H1 (cell line): ENCODE measurements at regions not wholly inside any gene's neighbourhood (a gene's known extent, or its start where the extent isn't known, plus 50 kb on each side); places are given as distances from the start of the nearest gene placed in this dataset.

Experiments used
- CTCF ChIA-PET: fragments of 300-600 bp; sonication (Branson Sonifier 250); formaldehyde crosslinking; loops from one replicate; lab custom pipeline; 2021; ENCODE audit not compliant: partially characterized antibody; lab: Charles Lee
- POLR2A ChIA-PET: fragments of 300-600 bp; sonication (Branson Sonifier 250); formaldehyde crosslinking; loops from one replicate; lab custom pipeline; 2021; ENCODE audit warnings: inconsistent platforms; ENCODE audit not compliant: partially characterized antibody; lab: Charles Lee
- DNase-seq, 2 experiments: peaks; one replicate each; pipeline versions ENCODE4 v3.0.0 to v3.0.0-alpha.2; 2010 to 2022; ENCODE audit warnings: low spot score in 2 of 2, low read depth in 1 of 2, mixed read lengths in 1 of 2
- FAIRE-seq: peaks from 2 replicates; lab custom pipeline; 2011; peaks lifted over from hg19 to GRCh38; lab: Jason Lieb, UNC
- H2AFZ ChIP-seq: 2 replicates; pipeline ENCODE4 v1.8.1; 2012; ENCODE audit warnings: low read length, inconsistent platforms
- H2AK5ac ChIP-seq: 2 replicates; pipeline ENCODE4 v1.6.1; 2013; ENCODE audit warnings: low read depth, low read length
- H2BK120ac ChIP-seq: replicated peaks from 2 replicates; pipeline ENCODE3; 2013; ENCODE audit warnings: low read depth, low read length, inconsistent platforms
- H2BK12ac ChIP-seq: 2 replicates; pipeline ENCODE4 v1.6.1; 2013; ENCODE audit warnings: low read depth, low read length
- H2BK15ac ChIP-seq: 2 replicates; pipeline ENCODE4 v1.6.1; 2013; ENCODE audit warnings: low read length
- H2BK20ac ChIP-seq: 2 replicates; pipeline ENCODE4 v1.6.1; 2013; ENCODE audit warnings: low read length
- H2BK5ac ChIP-seq: 2 replicates; pipeline ENCODE4 v1.6.1; 2013; ENCODE audit warnings: low read depth, low read length
- H3K14ac ChIP-seq: 2 replicates; pipeline ENCODE4 v1.6.1; 2013; ENCODE audit warnings: inconsistent platforms; ENCODE audit not compliant: insufficient read length
- H3K18ac ChIP-seq: 2 replicates; pipeline ENCODE4 v1.6.1; 2013; ENCODE audit warnings: low read length; ENCODE audit errors: extremely low read depth
- H3K23ac ChIP-seq: 2 replicates; pipeline ENCODE4 v1.6.1; 2013; ENCODE audit warnings: inconsistent platforms; ENCODE audit not compliant: insufficient read length
- H3K23me2 ChIP-seq: 2 replicates; pipeline ENCODE4 v1.6.1; 2013; ENCODE audit warnings: low read depth, low read length
- H3K27ac ChIP-seq: 2 replicates; pipeline ENCODE4 v1.6.1; 2011; ENCODE audit warnings: low read depth, low read length, inconsistent platforms
- H3K27me3 ChIP-seq, 4 experiments: replicated peaks in 1 of 4; 1 replicate in 1 of 4; 2 replicates in 3 of 4; pipeline versions ENCODE4 v1.6.1 to v1.8.1; 2011 to 2013; ENCODE audit warnings: low read length in 3 of 4, mild to moderate bottlenecking in 3 of 4, inconsistent platforms in 2 of 4, mixed read lengths in 2 of 4, moderate library complexity in 1 of 4; ENCODE audit not compliant: control insufficient read depth in 3 of 4, insufficient read depth in 3 of 4; ENCODE audit errors: extremely low read depth in 1 of 4
- H3K36me3 ChIP-seq, 4 experiments: 2 replicates each; pipeline versions ENCODE4 v1.6.1 to v1.8.1; 2011 to 2013; ENCODE audit warnings: mild to moderate bottlenecking in 4 of 4, low read length in 3 of 4, moderate library complexity in 2 of 4, control low read depth in 1 of 4, inconsistent platforms in 1 of 4; ENCODE audit not compliant: insufficient read depth in 4 of 4, control insufficient read depth in 2 of 4
- H3K4ac ChIP-seq: replicated peaks from 2 replicates; pipeline ENCODE3; 2013; ENCODE audit warnings: low read length, low read depth, mixed read lengths, inconsistent platforms; ENCODE audit not compliant: insufficient read length
- H3K4me1 ChIP-seq, 4 experiments: replicated peaks in 1 of 4; 1 replicate in 1 of 4; 2 replicates in 3 of 4; pipeline versions ENCODE4 v1.6.1 to v1.8.1; 2011 to 2013; ENCODE audit warnings: low read length in 3 of 4, inconsistent platforms in 2 of 4, mixed read lengths in 1 of 4; ENCODE audit not compliant: insufficient read depth in 4 of 4, control insufficient read depth in 3 of 4
- H3K4me2 ChIP-seq, 2 experiments: 2 replicates each; pipeline versions ENCODE4 v1.6.1 to v1.8.1; 2011 to 2013; ENCODE audit warnings: low read depth in 2 of 2, low read length in 2 of 2, control low read depth in 1 of 2, inconsistent platforms in 1 of 2, mild to moderate bottlenecking in 1 of 2; ENCODE audit not compliant: insufficient read depth in 1 of 2
- H3K4me3 ChIP-seq, 4 experiments: fragments of 200-600, 300-600 bp in 1 of 4; sonication (generic), shearing (Covaris generic), sonication (Bioruptor Twin) in 1 of 4; 2 replicates each; pipeline versions ENCODE4 v1.5.1 to v1.8.1; 2011 to 2016; ENCODE audit warnings: low read length in 4 of 4, low read depth in 3 of 4, control low read depth in 2 of 4, inconsistent platforms in 2 of 4, mild to moderate bottlenecking in 2 of 4, mixed read lengths in 1 of 4, moderate library complexity in 1 of 4; ENCODE audit not compliant: insufficient read depth in 2 of 4; ENCODE audit errors: extremely low read depth in 1 of 4
- H3K56ac ChIP-seq: replicated peaks from 2 replicates; pipeline ENCODE3; 2013; ENCODE audit warnings: low read depth, mild to moderate bottlenecking, mixed read lengths, low read length, inconsistent platforms; ENCODE audit not compliant: insufficient read length
- H3K79me1 ChIP-seq: 2 replicates; pipeline ENCODE4 v1.6.1; 2013; ENCODE audit warnings: low read depth, low read length, control low read depth
- H3K79me2 ChIP-seq, 2 experiments: 2 replicates each; pipeline versions ENCODE4 v1.6.1 to v1.8.1; 2012 to 2013; ENCODE audit warnings: low read length in 2 of 2, mild to moderate bottlenecking in 2 of 2, inconsistent platforms in 1 of 2; ENCODE audit not compliant: insufficient read depth in 2 of 2, control insufficient read depth in 1 of 2
- H3K9ac ChIP-seq, 4 experiments: replicated peaks in 1 of 4; 1 replicate in 1 of 4; 2 replicates in 3 of 4; pipeline versions ENCODE4 v1.6.1 to v1.8.1; 2011 to 2013; ENCODE audit warnings: low read depth in 3 of 4, low read length in 3 of 4, control low read depth in 2 of 4, mild to moderate bottlenecking in 2 of 4, moderate library complexity in 2 of 4, inconsistent platforms in 1 of 4; ENCODE audit errors: extremely low read depth in 1 of 4
- H3K9me3 ChIP-seq, 2 experiments: 2 replicates each; pipeline versions ENCODE4 v1.6.1 to v1.8.1; 2012 to 2013; ENCODE audit warnings: mild to moderate bottlenecking in 2 of 2, moderate library complexity in 2 of 2, control low read depth in 1 of 2, inconsistent platforms in 1 of 2, low read depth in 1 of 2, low read length in 1 of 2, mixed read lengths in 1 of 2; ENCODE audit not compliant: insufficient read depth in 2 of 2
- H4K20me1 ChIP-seq, 2 experiments: replicated peaks in 1 of 2; 2 replicates each; pipeline versions ENCODE3 to v1.8.1; 2011 to 2013; ENCODE audit warnings: inconsistent platforms in 2 of 2, low read length in 2 of 2, mild to moderate bottlenecking in 1 of 2; ENCODE audit not compliant: insufficient read depth in 2 of 2, control insufficient read depth in 1 of 2
- H4K5ac ChIP-seq: 2 replicates; pipeline ENCODE4 v1.6.1; 2013; ENCODE audit warnings: low read length, low read depth, mixed read lengths, inconsistent platforms; ENCODE audit not compliant: insufficient read length
- H4K8ac ChIP-seq: 2 replicates; pipeline ENCODE4 v1.8.0; 2013; ENCODE audit warnings: mild to moderate bottlenecking, moderate library complexity, low read length, inconsistent platforms; ENCODE audit not compliant: insufficient read depth; ENCODE audit errors: extremely low read depth
- H4K91ac ChIP-seq: replicated peaks from 2 replicates; pipeline ENCODE3; 2013; ENCODE audit warnings: low read length, mixed read lengths, inconsistent platforms; ENCODE audit not compliant: insufficient read length
- SAP30 ChIP-seq: fragments of 300-600 bp; sonication (generic); IDR thresholded peaks from 2 replicates; pipeline ENCODE4 v1.7.1; 2012; ENCODE audit warnings: low read length, moderate library complexity, mild to moderate bottlenecking, inconsistent platforms; ENCODE audit not compliant: insufficient read depth, insufficient replicate concordance
- WGBS, 2 experiments: shearing (Covaris generic) in 1 of 2; methylation state at CpG; one replicate each; pipeline versions ENCODE4 v1.1.6 to v1.1.7; 2013 to 2015; ENCODE audit warnings: low lambda C conversion rate in 2 of 2, mixed read lengths in 2 of 2, inconsistent platforms in 1 of 2, low coverage in 1 of 2, missing lambda C conversion rate in 1 of 2; ENCODE audit not compliant: insufficient replicate concordance in 2 of 2, insufficient coverage in 1 of 2, insufficient read length in 1 of 2; ENCODE audit errors: extremely low coverage in 1 of 2, missing lambda C conversion rate in 1 of 2; 5-methylcytosine and 5-hydroxymethylcytosine counted together

DNA sequence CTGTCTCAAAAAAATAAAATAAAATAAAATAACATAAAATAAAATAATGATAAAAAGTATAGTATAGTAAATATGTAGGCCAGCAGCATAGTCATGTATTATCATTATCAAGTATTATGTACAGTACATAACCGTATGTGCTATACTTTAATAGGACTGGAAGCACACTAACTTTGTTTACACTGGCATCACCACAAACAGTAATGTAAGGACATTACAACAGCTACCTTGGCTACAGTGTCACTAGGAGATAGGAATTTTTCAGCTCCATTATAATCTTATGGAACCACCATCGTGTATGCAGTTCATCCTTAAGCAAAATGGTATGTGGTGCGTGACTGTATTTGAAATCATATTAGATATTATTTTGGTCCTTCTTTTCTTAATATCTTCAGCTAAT lies 1163.5 kb upstream of the LRRTM3 start:
- Histone ChIP-seq H2BK15ac (no peak overlapping the region), H3K4me2 (no peak overlapping the region), H3K36me3 (no peaks in the 10 kb centered on the region), H2BK5ac (no peak overlapping the region), H4K20me1 (no peaks in the 10 kb centered on the region), H3K23ac (no peak overlapping the region), H3K4me1 (no peaks in the 10 kb centered on the region), H3K79me2 (no peaks in the 10 kb centered on the region), H2BK120ac (no peak overlapping the region), H3K4me3 (no peak overlapping the region), H3K56ac (no peak overlapping the region), H3K27ac (no peak overlapping the region), H2BK20ac (no peak overlapping the region), H3K23me2 (no peaks in the 10 kb centered on the region), H2AK5ac (no peak overlapping the region), H2BK12ac (no peak overlapping the region), H4K5ac (no peak overlapping the region), H2AFZ (no peak overlapping the region), H4K91ac (no peak overlapping the region), H3K27me3 (no peaks in the 10 kb centered on the region), H3K14ac (no peak overlapping the region), H3K79me1 (no peaks in the 10 kb centered on the region), H3K18ac (no peak overlapping the region), H4K8ac (no peak overlapping the region), H3K4ac (no peak overlapping the region), H3K9me3 (no peaks in the 10 kb centered on the region), H3K9ac (no peak overlapping the region)
- DNase-seq (no peak), FAIRE-seq (no peak)
- CTCF ChIA-PET, result interaction anchor here (0.9 kb wide), 1 partner anchor 690 kb away, joined by 3 read pairs; no protein-coding TSS in a partner anchor
- TF ChIP-seq SAP30, result no peak
- POLR2A ChIA-PET, result no interaction called here
- WGBS, 2 experiments, result 88% methylated on average over 3 of the region's 3 CpGs; no CpG with 5 or more reads in 1 of the 2 experiments
